HEK293 (cell line): ENCODE measurements at regions not wholly inside any gene's neighbourhood (a gene's known extent, or its start where the extent isn't known, plus 50 kb on each side); places are given as distances from the start of the nearest gene placed in this dataset.
"Not testable (repeated sequence)": the region's sequence is repeated elsewhere in the genome, so short reads cannot be mapped to it uniquely, and the experiment has no call there.

Source experiments
- CTCF ChIA-PET: fragments of 350-600 bp; formaldehyde crosslinking; extraction: SDS; loops from one replicate; lab custom pipeline; 2021; ENCODE audit warnings: antibody characterized with exemption; lab: Yijun Ruan, JAX
- POLR2A ChIA-PET: fragments of 300-600 bp; formaldehyde crosslinking; extraction: SDS; loops from one replicate; lab custom pipeline; 2020; ENCODE audit warnings: antibody characterized with exemption, inconsistent platforms; lab: Yijun Ruan, JAX
- H3K27ac ChIP-seq: fragments of 200-500 bp; sonication (Bioruptor generic); 2 replicates; pipeline ENCODE4 v1.5.1; 2014; ENCODE audit warnings: low read depth, low read length, control low read depth, inconsistent platforms; ENCODE audit errors: extremely low read depth
- H3K36me3 ChIP-seq, 2 experiments: fragments of 200-500 bp in 1 of 2; sonication (Bioruptor generic) in 1 of 2; 1 replicate in 1 of 2; 2 replicates in 1 of 2; pipeline ENCODE4 v1.5.1; 2014 to 2017; ENCODE audit warnings: inconsistent platforms in 2 of 2, low read length in 2 of 2; ENCODE audit not compliant: control insufficient read depth in 2 of 2, insufficient read depth in 1 of 2
- H3K4me1 ChIP-seq: fragments of 200-500 bp; sonication (Bioruptor generic); 2 replicates; pipeline ENCODE4 v1.5.1; 2014; ENCODE audit warnings: mild to moderate bottlenecking, low read length, inconsistent platforms; ENCODE audit not compliant: control insufficient read depth, insufficient read depth
- H3K4me3 ChIP-seq: 2 replicates; pipeline ENCODE4 v1.5.1; 2011; ENCODE audit warnings: low read depth, mild to moderate bottlenecking, control low read depth, low read length, moderate library complexity
- H3K9me3 ChIP-seq: fragments of 200-500 bp; sonication (Bioruptor generic); 2 replicates; pipeline ENCODE4 v1.5.1; 2014; ENCODE audit warnings: low read depth, low read length, inconsistent platforms; ENCODE audit not compliant: control insufficient read depth, insufficient read depth
- AEBP2 ChIP-seq: fragments of 450-650 bp; formaldehyde crosslinking; IDR thresholded peaks from 2 replicates; pipeline ENCODE4 v1.5.1; 2016; ENCODE audit warnings: missing biosample characterization, missing genetic modification characterization, borderline replicate concordance
- FEZF1 ChIP-seq: fragments of 450-650 bp; formaldehyde crosslinking; IDR thresholded peaks from 2 replicates; pipeline ENCODE4 v1.5.1; 2016; ENCODE audit warnings: missing biosample characterization, missing genetic modification characterization
- MYNN ChIP-seq: fragments of 450-650 bp; formaldehyde crosslinking; IDR thresholded peaks from 2 replicates; pipeline ENCODE4 v1.5.1; 2016; ENCODE audit warnings: missing biosample characterization, missing genetic modification characterization, borderline replicate concordance
- PBX3 ChIP-seq: sonication (generic); formaldehyde crosslinking; IDR thresholded peaks from 2 replicates; pipeline ENCODE4 v1.8.1; 2022; ENCODE audit warnings: mild to moderate bottlenecking, moderate library complexity, missing genetic modification reagents
- ZBTB17 ChIP-seq: fragments of 450-650 bp; formaldehyde crosslinking; IDR thresholded peaks from 2 replicates; pipeline ENCODE4 v1.5.1; 2016; ENCODE audit warnings: missing biosample characterization, missing genetic modification characterization
- ZBTB7A ChIP-seq: fragments of 450-650 bp; formaldehyde crosslinking; IDR thresholded peaks from 2 replicates; pipeline ENCODE4 v1.5.1; 2016; ENCODE audit warnings: low read depth, missing biosample characterization, missing genetic modification characterization
- ZFP37 ChIP-seq: fragments of 450-650 bp; formaldehyde crosslinking; IDR thresholded peaks from 2 replicates; pipeline ENCODE4 v1.5.1; 2016; ENCODE audit warnings: missing biosample characterization, missing genetic modification characterization
- ZNF112 ChIP-seq: fragments of 450-650 bp; formaldehyde crosslinking; IDR thresholded peaks from 2 replicates; pipeline ENCODE4 v1.5.0; 2017; ENCODE audit warnings: missing biosample characterization, missing genetic modification characterization
- ZNF155 ChIP-seq: fragments of 450-650 bp; formaldehyde crosslinking; IDR thresholded peaks from 2 replicates; pipeline ENCODE4 v1.5.1; 2016; ENCODE audit warnings: missing biosample characterization, missing genetic modification characterization
- ZNF23 ChIP-seq: fragments of 450-650 bp; formaldehyde crosslinking; IDR thresholded peaks from 2 replicates; pipeline ENCODE4 v1.5.1; 2016; ENCODE audit warnings: missing biosample characterization, missing genetic modification characterization, borderline replicate concordance
- ZNF324 ChIP-seq: fragments of 450-650 bp; formaldehyde crosslinking; IDR thresholded peaks from 2 replicates; pipeline ENCODE4 v1.5.1; 2016; ENCODE audit warnings: missing biosample characterization, missing genetic modification characterization
- ZNF362 ChIP-seq: fragments of 450-650 bp; formaldehyde crosslinking; IDR thresholded peaks from 2 replicates; pipeline ENCODE4 v1.5.1; 2016; ENCODE audit warnings: missing biosample characterization, missing genetic modification characterization
- ZNF529 ChIP-seq: fragments of 450-650 bp; formaldehyde crosslinking; IDR thresholded peaks from 2 replicates; pipeline ENCODE4 v1.5.1; 2017; ENCODE audit warnings: missing genetic modification characterization, missing biosample characterization; ENCODE audit not compliant: insufficient replicate concordance
- ZNF596 ChIP-seq: fragments of 450-650 bp; IDR thresholded peaks from 2 replicates; pipeline ENCODE4 v1.5.0; 2018; ENCODE audit warnings: missing biosample characterization, mild to moderate bottlenecking, missing genetic modification characterization, moderate library complexity
- ZNF624 ChIP-seq: fragments of 450-650 bp; formaldehyde crosslinking; IDR thresholded peaks from 2 replicates; pipeline ENCODE4 v1.5.1; 2017; ENCODE audit warnings: missing biosample characterization, missing genetic modification characterization
- ZNF660 ChIP-seq: fragments of 450-650 bp; IDR thresholded peaks from 2 replicates; pipeline ENCODE4 v1.5.1; 2018; ENCODE audit warnings: missing biosample characterization, mild to moderate bottlenecking, missing genetic modification characterization
- ZNF777 ChIP-seq: fragments of 450-650 bp; formaldehyde crosslinking; IDR thresholded peaks from 2 replicates; pipeline ENCODE4 v1.5.1; 2017; ENCODE audit warnings: missing biosample characterization, missing genetic modification characterization, borderline replicate concordance
- ZNF791 ChIP-seq: fragments of 450-650 bp; formaldehyde crosslinking; IDR thresholded peaks from 2 replicates; pipeline ENCODE4 v1.5.1; 2016; ENCODE audit warnings: missing biosample characterization, missing genetic modification characterization
- ZNF843 ChIP-seq: fragments of 450-650 bp; formaldehyde crosslinking; IDR thresholded peaks from 2 replicates; pipeline ENCODE4 v1.5.1; 2016; ENCODE audit warnings: missing biosample characterization, missing genetic modification characterization
- TF ChIP-seq, protein P1 (sequence below): fragments of 450-650 bp; formaldehyde crosslinking; IDR thresholded peaks from 2 replicates; pipeline ENCODE4 v1.5.1; 2016; ENCODE audit warnings: missing biosample characterization, missing genetic modification characterization
- TF ChIP-seq, protein P2 (sequence below): fragments of 450-650 bp; formaldehyde crosslinking; IDR thresholded peaks from 2 replicates; pipeline ENCODE4 v1.5.1; 2016; ENCODE audit warnings: missing biosample characterization, missing genetic modification characterization

DNA sequence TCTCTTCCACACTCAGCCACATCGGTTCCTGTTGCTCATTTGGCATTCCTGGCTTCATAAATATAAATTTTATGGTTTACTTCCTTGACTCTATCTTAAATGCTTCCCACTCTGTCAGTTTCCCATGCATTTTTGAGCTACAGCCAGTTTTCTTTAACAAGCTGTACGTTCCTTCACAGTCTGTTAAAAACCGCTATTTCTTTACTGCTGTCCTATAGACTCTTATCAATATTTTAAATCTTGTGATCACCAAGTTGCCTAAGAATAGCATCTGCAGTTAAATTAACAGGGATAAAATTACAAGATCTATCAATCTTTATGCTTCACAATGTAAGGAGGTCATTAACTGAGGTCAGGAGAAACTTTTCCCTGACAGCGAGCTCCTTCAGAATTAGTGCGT, 103.1 kb upstream of the RHOBTB1 start:
- POLR2A ChIA-PET, result no interaction called here
- CTCF ChIA-PET, result interaction anchor here (1.5 kb wide), 1 partner anchor 22 kb away, joined by 7 read pairs; no protein-coding TSS in a partner anchor
- Histone ChIP-seq H3K27ac (no peak overlapping the region), H3K36me3 (no peaks in the 10 kb centered on the region), H3K4me1 (no peaks in the 10 kb centered on the region; the same call in 1 of the 2 replicates), H3K9me3 (no peaks in the 10 kb centered on the region), H3K4me3 (no peak overlapping the region)
- no peak for TF ChIP-seq PBX3
- TF ChIP-seq FEZF1 (tag by site-specific recombination), result peak; percentile 43; the same call in 1 of the 2 replicates
- TF ChIP-seq, protein P1, sequence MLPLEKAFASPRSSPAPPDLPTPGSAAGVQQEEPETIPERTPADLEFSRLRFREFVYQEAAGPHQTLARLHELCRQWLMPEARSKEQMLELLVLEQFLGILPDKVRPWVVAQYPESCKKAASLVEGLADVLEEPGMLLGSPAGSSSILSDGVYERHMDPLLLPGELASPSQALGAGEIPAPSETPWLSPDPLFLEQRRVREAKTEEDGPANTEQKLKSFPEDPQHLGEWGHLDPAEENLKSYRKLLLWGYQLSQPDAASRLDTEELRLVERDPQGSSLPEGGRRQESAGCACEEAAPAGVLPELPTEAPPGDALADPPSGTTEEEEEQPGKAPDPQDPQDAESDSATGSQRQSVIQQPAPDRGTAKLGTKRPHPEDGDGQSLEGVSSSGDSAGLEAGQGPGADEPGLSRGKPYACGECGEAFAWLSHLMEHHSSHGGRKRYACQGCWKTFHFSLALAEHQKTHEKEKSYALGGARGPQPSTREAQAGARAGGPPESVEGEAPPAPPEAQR (tag by site-specific recombination), result no peak

DNA sequence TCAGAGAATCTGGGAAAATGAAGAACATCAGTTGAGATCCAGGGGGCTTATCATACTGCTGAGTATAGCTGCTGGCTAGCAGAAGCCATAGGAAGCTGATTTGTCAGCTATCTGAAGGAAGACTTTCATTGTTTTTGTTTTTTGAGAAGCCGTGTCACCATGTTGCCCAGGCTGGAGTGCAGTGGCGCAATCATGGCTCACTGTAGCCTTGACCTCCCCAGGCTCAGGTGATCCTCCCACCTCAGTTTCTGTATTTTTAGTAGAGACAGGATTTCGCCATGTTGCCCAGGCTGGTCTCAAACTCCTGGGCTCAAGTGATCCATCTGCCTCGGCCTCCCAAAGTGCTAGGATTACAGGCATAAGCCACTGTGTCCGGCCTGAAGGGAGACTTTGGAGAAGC, 101.5 kb upstream of the RHOBTB1 start:
- H3K9me3 ChIP-seq, POLR2A ChIA-PET, H3K36me3 ChIP-seq, H3K4me3 ChIP-seq, H3K4me1 ChIP-seq, H3K27ac ChIP-seq: not testable (repeated sequence)
- CTCF ChIA-PET, result interaction anchor here (1.4 to 1.5 kb wide), 2 partner anchors 14 to 20 kb away, joined by 3 to 7 read pairs; no protein-coding TSS in a partner anchor

DNA sequence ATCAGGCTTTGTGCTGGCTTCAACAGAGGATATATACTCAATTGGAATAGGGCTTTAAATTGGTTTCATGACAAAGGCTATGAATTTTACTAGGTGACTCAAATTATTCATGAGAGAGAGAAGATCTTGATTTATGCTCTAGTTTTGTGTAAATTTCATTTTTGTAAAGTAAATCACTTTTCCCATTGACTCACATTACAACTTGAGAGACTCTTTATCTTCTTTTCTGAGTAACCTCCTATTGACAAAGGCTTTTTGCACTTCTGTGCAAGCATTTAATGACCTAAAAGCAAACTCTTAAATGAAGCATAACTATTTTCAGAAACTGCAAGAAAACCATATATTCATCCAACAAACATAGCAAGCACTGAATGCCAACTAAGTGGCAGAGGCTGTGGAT, 98.5 kb upstream of the RHOBTB1 start:
- POLR2A ChIA-PET, result interaction anchor here (1.2 kb wide), 1 partner anchor 50 kb away, joined by 4 read pairs; no protein-coding TSS in a partner anchor
- no peaks in the 10 kb centered on the region for H3K36me3 ChIP-seq
- TF ChIP-seq ZNF596 (tag by site-specific recombination), result no peak
- no peak for TF ChIP-seq ZBTB17 (tag by site-specific recombination)
- no peak for TF ChIP-seq AEBP2 (tag by site-specific recombination)
- no peak for TF ChIP-seq ZNF112 (tag by site-specific recombination)
- TF ChIP-seq ZNF155 (tag by site-specific recombination), result no peak
- no peak for TF ChIP-seq ZNF362
- TF ChIP-seq, all 188 proteins: peak for 0
- Histone ChIP-seq H3K9me3 (no peaks in the 10 kb centered on the region), H3K4me3 (no peak overlapping the region), H3K4me1 (no peaks in the 10 kb centered on the region; the same call in 1 of the 2 replicates), H3K27ac (no peak overlapping the region)
- CTCF ChIA-PET, result interaction anchor here (0.7 to 1.1 kb wide), 3 partner anchors 17 to 129 kb away, joined by 4 to 6 read pairs (median 6); no protein-coding TSS in a partner anchor

DNA sequence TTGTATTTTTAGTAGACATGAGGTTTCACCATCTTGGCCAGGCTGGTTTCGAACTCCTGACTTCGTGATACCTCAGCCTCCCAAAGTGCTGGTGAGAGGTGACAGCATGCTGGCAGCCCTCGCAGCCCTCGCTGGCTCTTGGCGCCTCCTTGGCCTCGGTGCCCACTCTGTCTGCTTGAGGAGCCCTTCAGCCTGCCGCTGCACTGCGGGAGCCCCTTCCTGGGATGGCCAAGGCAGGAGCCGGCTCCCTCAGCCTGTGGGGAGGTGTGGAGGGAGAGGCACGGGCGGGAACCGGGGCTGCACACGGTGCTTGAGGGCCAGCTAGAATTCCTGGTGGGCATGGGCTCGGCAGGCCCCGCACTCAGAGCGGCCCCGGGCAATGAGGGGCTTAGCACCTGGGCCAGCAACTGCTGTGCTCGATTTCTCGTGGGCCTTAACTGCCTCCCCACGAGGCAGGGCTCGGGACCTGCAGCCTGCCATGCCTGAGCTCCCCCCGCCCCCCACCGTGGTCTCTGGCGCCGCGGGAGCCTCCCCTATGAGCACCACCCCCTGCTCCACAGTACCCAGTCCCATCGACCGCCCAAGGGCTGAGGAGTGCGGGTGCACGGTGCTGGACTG, 96.5 kb upstream of the RHOBTB1 start:
- Histone ChIP-seq H3K4me3 (no peak overlapping the region), H3K4me1 (no peaks in the 10 kb centered on the region; the same call in 1 of the 2 replicates), H3K36me3 (no peaks in the 10 kb centered on the region), H3K9me3 (no peaks in the 10 kb centered on the region), H3K27ac (no peak overlapping the region)
- CTCF ChIA-PET, result interaction anchor here (1.2 kb wide), 1 partner anchor 221 kb away, joined by 3 read pairs; no protein-coding TSS in a partner anchor
- POLR2A ChIA-PET, result no interaction called here
- no peak for TF ChIP-seq ZNF624 (tag by site-specific recombination)
- TF ChIP-seq ZNF843 (tag by site-specific recombination), result no peak
- no peak for TF ChIP-seq ZNF777 (tag by site-specific recombination)
- TF ChIP-seq, protein P2, sequence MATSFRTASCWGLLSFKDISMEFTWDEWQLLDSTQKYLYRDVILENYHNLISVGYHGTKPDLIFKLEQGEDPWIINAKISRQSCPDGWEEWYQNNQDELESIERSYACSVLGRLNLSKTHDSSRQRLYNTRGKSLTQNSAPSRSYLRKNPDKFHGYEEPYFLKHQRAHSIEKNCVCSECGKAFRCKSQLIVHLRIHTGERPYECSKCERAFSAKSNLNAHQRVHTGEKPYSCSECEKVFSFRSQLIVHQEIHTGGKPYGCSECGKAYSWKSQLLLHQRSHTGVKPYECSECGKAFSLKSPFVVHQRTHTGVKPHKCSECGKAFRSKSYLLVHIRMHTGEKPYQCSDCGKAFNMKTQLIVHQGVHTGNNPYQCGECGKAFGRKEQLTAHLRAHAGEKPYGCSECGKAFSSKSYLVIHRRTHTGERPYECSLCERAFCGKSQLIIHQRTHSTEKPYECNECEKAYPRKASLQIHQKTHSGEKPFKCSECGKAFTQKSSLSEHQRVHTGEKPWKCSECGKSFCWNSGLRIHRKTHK (tag by site-specific recombination), result no peak
- no peak for TF ChIP-seq ZNF529 (tag by site-specific recombination)
- no peak for TF ChIP-seq ZBTB7A
- no peak for TF ChIP-seq MYNN
- TF ChIP-seq ZNF660, result no peak
- no peak for TF ChIP-seq ZNF23 (tag by site-specific recombination)
- no peak for TF ChIP-seq ZNF791 (tag by site-specific recombination)
- no peak for TF ChIP-seq ZFP37 (tag by site-specific recombination)
- no peak for TF ChIP-seq ZNF324
